ENCODE measurements at regions not wholly inside any gene's neighbourhood (a gene's known extent, or its start where the extent isn't known, plus 50 kb on each side); places are given as distances from the start of the nearest gene placed in this dataset.

GRCh38 chr10:94098896-94099295, 105.2 kb downstream of the PLCE1 start (continued):
- TF ChIP-seq CBX8 (IDR thresholded peaks at IDR 0.05; ENCODE audit: borderline replicate concordance, low read depth, low read length), result no peak

Measured in H1 (cell line).